Liver (tissue), 8 donors: ENCODE measurements at regions not wholly inside any gene's neighbourhood (a gene's known extent, or its start where the extent isn't known, plus 50 kb on each side); places are given as distances from the start of the nearest gene placed in this dataset.

Source experiments
- DNase-seq: peaks from one replicate; pipeline ENCODE4 v3.0.0-alpha.2; 2017; ENCODE audit warnings: low spot score
- H3K27ac ChIP-seq, 2 donors: one replicate each; pipeline ENCODE4 v1.7.0; 2013; ENCODE audit warnings: inconsistent platforms in 2 of 2, low read length in 2 of 2, control low read depth in 1 of 2, low read depth in 1 of 2, mild to moderate bottlenecking in 1 of 2
- H3K27me3 ChIP-seq, 4 donors: one replicate each; pipeline versions ENCODE4 v1.6.1 to v1.7.0; 2013; ENCODE audit warnings: low read length in 3 of 4, inconsistent platforms in 1 of 4, mild to moderate bottlenecking in 1 of 4, moderate library complexity in 1 of 4; ENCODE audit not compliant: control insufficient read depth in 4 of 4, insufficient read depth in 4 of 4
- H3K36me3 ChIP-seq, 4 donors: one replicate each; pipeline versions ENCODE4 v1.6.1 to v1.7.0; 2013; ENCODE audit warnings: low read length in 3 of 4, mild to moderate bottlenecking in 3 of 4, low read depth in 1 of 4, moderate library complexity in 1 of 4; ENCODE audit not compliant: control insufficient read depth in 4 of 4, insufficient read depth in 3 of 4
- H3K4me1 ChIP-seq, 4 donors: one replicate each; pipeline versions ENCODE4 v1.6.1 to v1.7.0; 2013; ENCODE audit warnings: low read length in 3 of 4, mild to moderate bottlenecking in 3 of 4, moderate library complexity in 1 of 4; ENCODE audit not compliant: control insufficient read depth in 4 of 4, insufficient read depth in 4 of 4
- H3K4me3 ChIP-seq, 3 donors: one replicate each; pipeline versions ENCODE4 v1.6.1 to v1.7.0; 2013; ENCODE audit warnings: low read length in 3 of 3, control low read depth in 1 of 3, low read depth in 1 of 3, mild to moderate bottlenecking in 1 of 3
- H3K9ac ChIP-seq, 2 donors: one replicate each; pipeline ENCODE4 v1.7.0; 2013; ENCODE audit warnings: low read length in 2 of 2, mild to moderate bottlenecking in 2 of 2, moderate library complexity in 2 of 2, control low read depth in 1 of 2, low read depth in 1 of 2
- H3K9me3 ChIP-seq, 4 donors: one replicate each; pipeline versions ENCODE4 v1.6.1 to v1.7.0; 2013; ENCODE audit warnings: low read length in 3 of 4; ENCODE audit not compliant: control insufficient read depth in 4 of 4
- EGR1 ChIP-seq, 2 donors: IDR thresholded peaks; 2 replicates each; pipeline ENCODE4 v1.6.1; 2016 to 2018; ENCODE audit warnings: antibody characterized with exemption in 2 of 2, low read depth in 2 of 2
- FOXA1 ChIP-seq: IDR thresholded peaks from 2 replicates; pipeline ENCODE4 v1.6.1; 2016; ENCODE audit warnings: antibody characterized with exemption
- FOXA2 ChIP-seq: IDR thresholded peaks from 2 replicates; pipeline ENCODE4 v1.6.1; 2016; ENCODE audit warnings: antibody characterized with exemption
- GABPA ChIP-seq, 2 donors: IDR thresholded peaks in 1 of 2; conservative IDR thresholded peaks in 1 of 2; 2 replicates each; pipeline ENCODE4 v1.6.1; 2016; ENCODE audit warnings: antibody characterized with exemption in 2 of 2, mild to moderate bottlenecking in 1 of 2, moderate library complexity in 1 of 2
- HNF4A ChIP-seq, 2 donors: conservative IDR thresholded peaks; 2 replicates each; pipeline ENCODE4 v1.6.1; 2016; ENCODE audit warnings: antibody characterized with exemption in 2 of 2, mild to moderate bottlenecking in 2 of 2
- HNF4G ChIP-seq: IDR thresholded peaks from 2 replicates; pipeline ENCODE4 v1.6.1; 2016; ENCODE audit warnings: antibody characterized with exemption
- JUND ChIP-seq, 2 donors: IDR thresholded peaks; 2 replicates each; pipeline ENCODE4 v1.6.1; 2016; ENCODE audit warnings: antibody characterized with exemption in 2 of 2
- NR2F2 ChIP-seq: IDR thresholded peaks from 2 replicates; pipeline ENCODE4 v1.6.1; 2016; ENCODE audit warnings: antibody characterized with exemption
- RAD21 ChIP-seq, 2 donors: IDR thresholded peaks; 2 replicates each; pipeline ENCODE4 v1.6.1; 2016; ENCODE audit warnings: antibody characterized with exemption in 2 of 2, mild to moderate bottlenecking in 2 of 2
- RXRA ChIP-seq, 2 donors: IDR thresholded peaks; 2 replicates each; pipeline ENCODE4 v1.6.1; 2017 to 2018; ENCODE audit warnings: antibody characterized with exemption in 2 of 2, mild to moderate bottlenecking in 1 of 2
- SP1 ChIP-seq: IDR thresholded peaks from 2 replicates; pipeline ENCODE4 v1.6.1; 2018; ENCODE audit warnings: antibody characterized with exemption, mild to moderate bottlenecking
- TAF1 ChIP-seq: conservative IDR thresholded peaks from 2 replicates; pipeline ENCODE4 v1.6.1; 2016; ENCODE audit warnings: antibody characterized with exemption, mild to moderate bottlenecking
- YY1 ChIP-seq: IDR thresholded peaks from 2 replicates; pipeline ENCODE4 v1.6.1; 2016; ENCODE audit warnings: antibody characterized with exemption, mild to moderate bottlenecking
- WGBS: extraction: QIAGEN DNeasy Blood & Tissue Kit; methylation state at CpG from one replicate; pipeline ENCODE4 v1.1.7; 2013; 5-methylcytosine and 5-hydroxymethylcytosine counted together
- TF ChIP-seq, protein P1 (sequence below): IDR thresholded peaks from 2 replicates; pipeline ENCODE4 v1.6.1; 2016; ENCODE audit warnings: antibody characterized with exemption
- TF ChIP-seq, protein P2 (sequence below): IDR thresholded peaks from 2 replicates; pipeline ENCODE4 v1.6.1; 2016; ENCODE audit warnings: antibody characterized with exemption
- TF ChIP-seq, protein P3 (sequence below): IDR thresholded peaks from 2 replicates; pipeline ENCODE4 v1.6.1; 2016; ENCODE audit warnings: antibody characterized with exemption
- TF ChIP-seq, protein P4 (sequence below): fragments of 150-350 bp; IDR thresholded peaks from 2 replicates; pipeline ENCODE4 v1.5.1; 2017; ENCODE audit warnings: improper control_type of control experiment, low read depth, low read length; ENCODE audit not compliant: missing input control
- TF ChIP-seq, protein P5 (sequence below): IDR thresholded peaks from 2 replicates; pipeline ENCODE4 v1.6.1; 2016; ENCODE audit warnings: antibody characterized with exemption, mild to moderate bottlenecking
- donor health status: healthy.
- donor health status: healthy.
- donor health status: healthy.
- donor health status: healthy.
- donor health status: healthy.

DNA sequence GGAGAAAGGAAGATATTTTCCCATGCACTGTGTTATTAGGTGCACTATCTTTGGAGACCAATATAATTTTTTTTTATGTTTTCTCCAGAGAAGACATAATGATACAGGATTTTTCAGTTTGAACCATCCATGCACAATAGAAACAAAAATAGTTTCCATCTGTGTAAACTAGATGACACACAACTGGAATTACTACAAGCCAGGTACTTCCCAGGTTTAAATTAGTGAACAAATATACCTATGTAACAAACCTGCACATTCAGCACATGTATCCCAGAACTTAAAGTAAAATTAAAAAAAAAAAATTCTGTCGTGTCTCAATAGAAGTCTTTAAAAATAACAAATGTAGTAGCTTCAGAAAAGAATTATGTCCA lies 1616.8 kb upstream of the ACVR2A start:
- Histone ChIP-seq H3K4me3 (no peak overlapping the region), H3K9ac (no peak overlapping the region), H3K27me3 (no peaks in the 10 kb centered on the region), H3K4me1 (no peaks in the 10 kb centered on the region), H3K27ac (no peak overlapping the region), H3K36me3 (no peaks in the 10 kb centered on the region), H3K9me3 (no peaks in the 10 kb centered on the region)
- no peak for DNase-seq
- TF ChIP-seq, protein P1, sequence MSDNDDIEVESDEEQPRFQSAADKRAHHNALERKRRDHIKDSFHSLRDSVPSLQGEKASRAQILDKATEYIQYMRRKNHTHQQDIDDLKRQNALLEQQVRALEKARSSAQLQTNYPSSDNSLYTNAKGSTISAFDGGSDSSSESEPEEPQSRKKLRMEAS = no peak
- TF ChIP-seq, protein P2, sequence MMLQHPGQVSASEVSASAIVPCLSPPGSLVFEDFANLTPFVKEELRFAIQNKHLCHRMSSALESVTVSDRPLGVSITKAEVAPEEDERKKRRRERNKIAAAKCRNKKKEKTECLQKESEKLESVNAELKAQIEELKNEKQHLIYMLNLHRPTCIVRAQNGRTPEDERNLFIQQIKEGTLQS = no peak
- no peak for TF ChIP-seq HNF4G
- TF ChIP-seq SP1 = no peak
- no peak for TF ChIP-seq JUND (IDR thresholded peaks at IDR 0.05)
- TF ChIP-seq EGR1 (IDR thresholded peaks at IDR 0.05; ENCODE audit: low read depth in 2 of 2) = no peak
- TF ChIP-seq FOXA1 = no peak
- no peak for TF ChIP-seq NR2F2
- 67% methylated on average over 1 of the region's 1 CpG for WGBS

DNA sequence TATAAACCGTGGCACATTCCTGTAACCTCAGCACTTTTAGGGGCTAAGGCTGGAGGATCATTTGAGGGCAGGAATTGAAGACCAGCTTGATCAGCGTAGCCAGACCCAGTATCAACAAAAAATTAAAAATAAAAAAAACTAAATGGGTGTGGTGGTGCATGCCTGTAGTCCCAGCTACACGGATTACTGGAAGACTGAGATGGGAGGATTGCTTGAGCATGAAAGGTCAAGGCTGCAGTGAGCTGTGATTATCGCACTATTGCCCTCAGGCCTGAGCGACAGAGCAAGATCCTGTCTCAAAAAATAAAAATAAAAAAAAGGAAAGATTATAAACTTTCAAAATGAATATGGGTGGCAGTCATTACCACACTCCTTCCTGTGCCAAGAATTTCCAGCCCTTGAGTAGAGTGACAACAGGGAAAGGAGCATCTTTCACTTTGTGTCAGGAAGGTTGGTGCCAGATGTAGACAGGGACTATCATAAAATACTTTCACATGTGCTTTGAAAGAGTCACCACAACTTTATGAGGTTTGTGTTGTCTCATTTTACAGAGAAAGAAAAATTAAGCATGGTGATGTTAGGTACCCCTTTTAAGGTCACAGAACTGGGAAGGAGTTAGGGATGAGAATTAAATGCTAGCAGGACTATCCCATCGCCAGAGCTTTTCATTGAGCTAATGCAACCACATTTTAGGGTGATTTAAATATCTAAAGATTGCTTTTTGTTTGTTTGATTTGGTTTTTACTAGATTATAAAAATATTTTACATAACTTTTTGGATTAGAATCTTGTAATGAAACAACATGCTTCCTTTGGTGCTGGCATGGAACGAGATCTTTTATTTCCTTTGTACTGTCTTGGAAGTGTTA lies 1617.4 kb upstream of the ACVR2A start:
- 88% methylated on average over 7 of the region's 7 CpGs for WGBS
- no peak for TF ChIP-seq HNF4A (conservative IDR thresholded peaks at IDR 0.05)
- TF ChIP-seq, protein P2 = no peak
- TF ChIP-seq RXRA (IDR thresholded peaks at IDR 0.05) = no peak
- TF ChIP-seq TAF1 = no peak
- Histone ChIP-seq H3K4me3 (no peak overlapping the region), H3K36me3 (no peaks in the 10 kb centered on the region), H3K27me3 (no peaks in the 10 kb centered on the region), H3K9me3 (no peaks in the 10 kb centered on the region), H3K27ac (no peak overlapping the region), H3K9ac (no peak overlapping the region), H3K4me1 (no peaks in the 10 kb centered on the region)
- no peak for DNase-seq

DNA sequence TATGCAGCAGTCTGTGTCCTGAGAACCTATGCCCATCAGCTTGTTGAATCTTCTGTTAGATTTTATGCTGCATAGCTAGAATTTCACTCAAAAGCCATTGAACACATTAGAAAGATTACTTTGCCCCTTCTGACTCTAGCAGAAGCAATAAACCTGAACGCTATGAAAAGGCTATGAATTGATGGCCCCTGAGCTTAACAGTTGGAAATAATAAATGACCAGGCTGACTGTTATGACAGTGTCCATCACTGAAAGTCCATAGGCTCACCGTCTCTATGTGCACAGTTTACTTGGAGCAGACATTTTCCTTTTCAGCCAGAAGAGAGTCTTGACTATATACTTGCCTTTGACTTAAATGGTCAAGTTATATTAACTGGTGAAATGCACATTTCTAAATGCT lies 1618.8 kb upstream of the ACVR2A start:
- Histone ChIP-seq H3K4me1 (peaks cover 0 to 7% (median 5%) of the 10 kb centered on the region in 4 donors), H3K36me3 (no peaks in the 10 kb centered on the region), H3K9me3 (no peaks in the 10 kb centered on the region), H3K4me3 (no peak overlapping the region), H3K27ac (no peak overlapping the region), H3K9ac (no peak overlapping the region), H3K27me3 (no peaks in the 10 kb centered on the region)
- WGBS = 90% methylated on average over 2 of the region's 2 CpGs
- TF ChIP-seq, protein P3, sequence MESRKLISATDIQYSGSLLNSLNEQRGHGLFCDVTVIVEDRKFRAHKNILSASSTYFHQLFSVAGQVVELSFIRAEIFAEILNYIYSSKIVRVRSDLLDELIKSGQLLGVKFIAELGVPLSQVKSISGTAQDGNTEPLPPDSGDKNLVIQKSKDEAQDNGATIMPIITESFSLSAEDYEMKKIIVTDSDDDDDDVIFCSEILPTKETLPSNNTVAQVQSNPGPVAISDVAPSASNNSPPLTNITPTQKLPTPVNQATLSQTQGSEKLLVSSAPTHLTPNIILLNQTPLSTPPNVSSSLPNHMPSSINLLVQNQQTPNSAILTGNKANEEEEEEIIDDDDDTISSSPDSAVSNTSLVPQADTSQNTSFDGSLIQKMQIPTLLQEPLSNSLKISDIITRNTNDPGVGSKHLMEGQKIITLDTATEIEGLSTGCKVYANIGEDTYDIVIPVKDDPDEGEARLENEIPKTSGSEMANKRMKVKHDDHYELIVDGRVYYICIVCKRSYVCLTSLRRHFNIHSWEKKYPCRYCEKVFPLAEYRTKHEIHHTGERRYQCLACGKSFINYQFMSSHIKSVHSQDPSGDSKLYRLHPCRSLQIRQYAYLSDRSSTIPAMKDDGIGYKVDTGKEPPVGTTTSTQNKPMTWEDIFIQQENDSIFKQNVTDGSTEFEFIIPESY = no peak
- TF ChIP-seq NR2F2 (no peak), JUND (IDR thresholded peaks at IDR 0.05) (no peak), RXRA (IDR thresholded peaks at IDR 0.05) (no peak), EGR1 (IDR thresholded peaks at IDR 0.05; ENCODE audit: low read depth in 2 of 2) (no peak), TAF1 (no peak), SP1 (no peak), YY1 (no peak), RAD21 (IDR thresholded peaks at IDR 0.05) (no peak), HNF4A (conservative IDR thresholded peaks at IDR 0.05) (no peak), FOXA2 (no peak), FOXA1 (no peak), HNF4G (no peak), GABPA (IDR thresholded peaks at IDR 0.05 in 1 of 2, conservative IDR thresholded peaks at IDR 0.05 in 1 of 2) (no peak)
- TF ChIP-seq, protein P4, sequence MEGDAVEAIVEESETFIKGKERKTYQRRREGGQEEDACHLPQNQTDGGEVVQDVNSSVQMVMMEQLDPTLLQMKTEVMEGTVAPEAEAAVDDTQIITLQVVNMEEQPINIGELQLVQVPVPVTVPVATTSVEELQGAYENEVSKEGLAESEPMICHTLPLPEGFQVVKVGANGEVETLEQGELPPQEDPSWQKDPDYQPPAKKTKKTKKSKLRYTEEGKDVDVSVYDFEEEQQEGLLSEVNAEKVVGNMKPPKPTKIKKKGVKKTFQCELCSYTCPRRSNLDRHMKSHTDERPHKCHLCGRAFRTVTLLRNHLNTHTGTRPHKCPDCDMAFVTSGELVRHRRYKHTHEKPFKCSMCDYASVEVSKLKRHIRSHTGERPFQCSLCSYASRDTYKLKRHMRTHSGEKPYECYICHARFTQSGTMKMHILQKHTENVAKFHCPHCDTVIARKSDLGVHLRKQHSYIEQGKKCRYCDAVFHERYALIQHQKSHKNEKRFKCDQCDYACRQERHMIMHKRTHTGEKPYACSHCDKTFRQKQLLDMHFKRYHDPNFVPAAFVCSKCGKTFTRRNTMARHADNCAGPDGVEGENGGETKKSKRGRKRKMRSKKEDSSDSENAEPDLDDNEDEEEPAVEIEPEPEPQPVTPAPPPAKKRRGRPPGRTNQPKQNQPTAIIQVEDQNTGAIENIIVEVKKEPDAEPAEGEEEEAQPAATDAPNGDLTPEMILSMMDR = no peak
- TF ChIP-seq, protein P1 = no peak
- TF ChIP-seq, protein P2 = no peak
- TF ChIP-seq, protein P5, sequence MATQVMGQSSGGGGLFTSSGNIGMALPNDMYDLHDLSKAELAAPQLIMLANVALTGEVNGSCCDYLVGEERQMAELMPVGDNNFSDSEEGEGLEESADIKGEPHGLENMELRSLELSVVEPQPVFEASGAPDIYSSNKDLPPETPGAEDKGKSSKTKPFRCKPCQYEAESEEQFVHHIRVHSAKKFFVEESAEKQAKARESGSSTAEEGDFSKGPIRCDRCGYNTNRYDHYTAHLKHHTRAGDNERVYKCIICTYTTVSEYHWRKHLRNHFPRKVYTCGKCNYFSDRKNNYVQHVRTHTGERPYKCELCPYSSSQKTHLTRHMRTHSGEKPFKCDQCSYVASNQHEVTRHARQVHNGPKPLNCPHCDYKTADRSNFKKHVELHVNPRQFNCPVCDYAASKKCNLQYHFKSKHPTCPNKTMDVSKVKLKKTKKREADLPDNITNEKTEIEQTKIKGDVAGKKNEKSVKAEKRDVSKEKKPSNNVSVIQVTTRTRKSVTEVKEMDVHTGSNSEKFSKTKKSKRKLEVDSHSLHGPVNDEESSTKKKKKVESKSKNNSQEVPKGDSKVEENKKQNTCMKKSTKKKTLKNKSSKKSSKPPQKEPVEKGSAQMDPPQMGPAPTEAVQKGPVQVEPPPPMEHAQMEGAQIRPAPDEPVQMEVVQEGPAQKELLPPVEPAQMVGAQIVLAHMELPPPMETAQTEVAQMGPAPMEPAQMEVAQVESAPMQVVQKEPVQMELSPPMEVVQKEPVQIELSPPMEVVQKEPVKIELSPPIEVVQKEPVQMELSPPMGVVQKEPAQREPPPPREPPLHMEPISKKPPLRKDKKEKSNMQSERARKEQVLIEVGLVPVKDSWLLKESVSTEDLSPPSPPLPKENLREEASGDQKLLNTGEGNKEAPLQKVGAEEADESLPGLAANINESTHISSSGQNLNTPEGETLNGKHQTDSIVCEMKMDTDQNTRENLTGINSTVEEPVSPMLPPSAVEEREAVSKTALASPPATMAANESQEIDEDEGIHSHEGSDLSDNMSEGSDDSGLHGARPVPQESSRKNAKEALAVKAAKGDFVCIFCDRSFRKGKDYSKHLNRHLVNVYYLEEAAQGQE = no peak
- no peak for DNase-seq
